B cell (primary cell): ENCODE measurements at regions not wholly inside any gene's neighbourhood (a gene's known extent, or its start where the extent isn't known, plus 50 kb on each side); places are given as distances from the start of the nearest gene placed in this dataset.

Source experiments
- EZH2 ChIP-seq: IDR thresholded peaks from 2 replicates; pipeline ENCODE4 v1.6.1; 2012; ENCODE audit warnings: borderline replicate concordance, low read depth, mild to moderate bottlenecking, moderate library complexity, low read length; ENCODE audit not compliant: insufficient read depth, poor library complexity, severe bottlenecking
- TF ChIP-seq, protein P1 (sequence below): fragments of 200-600 bp; IDR thresholded peaks from one replicate; pipeline ENCODE4 v1.8.0; 2022; ENCODE audit warnings: antibody characterized with exemption, mild to moderate bottlenecking

DNA sequence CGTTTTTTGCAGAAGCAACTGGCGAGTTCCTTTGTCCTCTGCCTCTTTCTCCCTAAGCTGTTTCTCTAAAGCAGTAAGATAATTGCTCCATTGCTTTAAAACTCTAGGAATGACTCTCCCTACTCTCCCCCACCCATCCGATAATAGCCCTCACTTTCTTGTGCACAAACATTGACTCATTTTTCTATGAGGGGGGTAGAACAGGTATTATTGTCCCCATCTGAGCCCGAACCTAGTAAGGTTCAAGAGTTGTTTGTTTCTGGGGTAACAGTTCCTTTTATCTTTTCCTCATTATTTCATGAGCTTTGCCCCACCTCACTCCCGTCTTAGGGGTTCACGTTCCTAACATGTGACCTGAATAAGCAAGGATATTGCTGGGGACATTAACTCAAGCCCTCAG lies 190.6 kb downstream of the EMP1 start:
- TF ChIP-seq EZH2, result no peak
- TF ChIP-seq, protein P1, sequence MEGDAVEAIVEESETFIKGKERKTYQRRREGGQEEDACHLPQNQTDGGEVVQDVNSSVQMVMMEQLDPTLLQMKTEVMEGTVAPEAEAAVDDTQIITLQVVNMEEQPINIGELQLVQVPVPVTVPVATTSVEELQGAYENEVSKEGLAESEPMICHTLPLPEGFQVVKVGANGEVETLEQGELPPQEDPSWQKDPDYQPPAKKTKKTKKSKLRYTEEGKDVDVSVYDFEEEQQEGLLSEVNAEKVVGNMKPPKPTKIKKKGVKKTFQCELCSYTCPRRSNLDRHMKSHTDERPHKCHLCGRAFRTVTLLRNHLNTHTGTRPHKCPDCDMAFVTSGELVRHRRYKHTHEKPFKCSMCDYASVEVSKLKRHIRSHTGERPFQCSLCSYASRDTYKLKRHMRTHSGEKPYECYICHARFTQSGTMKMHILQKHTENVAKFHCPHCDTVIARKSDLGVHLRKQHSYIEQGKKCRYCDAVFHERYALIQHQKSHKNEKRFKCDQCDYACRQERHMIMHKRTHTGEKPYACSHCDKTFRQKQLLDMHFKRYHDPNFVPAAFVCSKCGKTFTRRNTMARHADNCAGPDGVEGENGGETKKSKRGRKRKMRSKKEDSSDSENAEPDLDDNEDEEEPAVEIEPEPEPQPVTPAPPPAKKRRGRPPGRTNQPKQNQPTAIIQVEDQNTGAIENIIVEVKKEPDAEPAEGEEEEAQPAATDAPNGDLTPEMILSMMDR, result no peak
